Neural progenitor cell (in vitro differentiated cells): ENCODE measurements at regions not wholly inside any gene's neighbourhood (a gene's known extent, or its start where the extent isn't known, plus 50 kb on each side); places are given as distances from the start of the nearest gene placed in this dataset.

Source experiments
- DNase-seq: peaks from one replicate; pipeline ENCODE4 v3.0.0-alpha.2; 2016; ENCODE audit warnings: low spot score
- H2AFZ ChIP-seq: fragments of 200-600 bp; sonication (generic); replicated peaks from 2 replicates; pipeline ENCODE4 v1.6.1; 2016; ENCODE audit warnings: antibody characterized with exemption
- H3F3A ChIP-seq: fragments of 200-600 bp; sonication (generic); 2 replicates; pipeline ENCODE4 v1.6.1; 2016; ENCODE audit warnings: antibody characterized with exemption, low read depth
- H3K27ac ChIP-seq: fragments of 200-600 bp; sonication (generic); 2 replicates; pipeline ENCODE4 v1.5.1; 2016; ENCODE audit warnings: mild to moderate bottlenecking
- H3K27me3 ChIP-seq: fragments of 200-600 bp; sonication (generic); 2 replicates; pipeline ENCODE4 v1.6.1; 2016; ENCODE audit warnings: mild to moderate bottlenecking, moderate library complexity
- H3K36me3 ChIP-seq: fragments of 200-600 bp; sonication (generic); 2 replicates; pipeline ENCODE4 v1.5.1; 2016
- H3K4me1 ChIP-seq: fragments of 200-600 bp; sonication (generic); 2 replicates; pipeline ENCODE4 v1.6.1; 2016; ENCODE audit warnings: mixed run types
- H3K4me2 ChIP-seq: fragments of 200-600 bp; sonication (generic); 2 replicates; pipeline ENCODE4 v1.6.1; 2016
- H3K4me3 ChIP-seq: fragments of 200-600 bp; sonication (generic); 2 replicates; pipeline ENCODE4 v1.5.1; 2016
- H3K79me2 ChIP-seq: fragments of 200-600 bp; sonication (generic); 2 replicates; pipeline ENCODE4 v1.6.1; 2016; ENCODE audit warnings: low read depth
- H3K9ac ChIP-seq: fragments of 200-600 bp; sonication (generic); 2 replicates; pipeline ENCODE4 v1.6.1; 2016
- H3K9me3 ChIP-seq: fragments of 200-600 bp; sonication (generic); 2 replicates; pipeline ENCODE4 v1.5.1; 2016; ENCODE audit warnings: low read depth
- H4K20me1 ChIP-seq: fragments of 200-600 bp; sonication (generic); 2 replicates; pipeline ENCODE4 v1.6.1; 2016; ENCODE audit warnings: low read depth
- H3K27ac Mint-ChIP-seq: 3 replicates; pipeline ENCODE4 v1.8.0; 2021; ENCODE audit warnings: mixed read lengths
- H3K27me3 Mint-ChIP-seq: 2 replicates; pipeline ENCODE4 v1.8.0; 2022; ENCODE audit warnings: low read depth, mild to moderate bottlenecking, inconsistent platforms, moderate library complexity, mixed read lengths; ENCODE audit not compliant: insufficient read depth
- H3K36me3 Mint-ChIP-seq: 3 replicates; pipeline ENCODE4 v1.8.0; 2021; ENCODE audit warnings: mixed read lengths
- H3K4me1 Mint-ChIP-seq: 3 replicates; pipeline ENCODE4 v1.8.0; 2021; ENCODE audit warnings: mixed read lengths
- H3K4me3 Mint-ChIP-seq: 3 replicates; pipeline ENCODE4 v1.8.0; 2021; ENCODE audit warnings: mild to moderate bottlenecking, moderate library complexity, mixed read lengths
- H3K9me3 Mint-ChIP-seq: 3 replicates; pipeline ENCODE4 v1.8.0; 2020; ENCODE audit warnings: mixed read lengths
- CTCF ChIP-seq: fragments of 200-600 bp; sonication (generic); IDR thresholded peaks from 2 replicates; pipeline ENCODE4 v1.5.1; 2017; ENCODE audit warnings: antibody characterized with exemption, mild to moderate bottlenecking
- EZH2 ChIP-seq: fragments of 200-600 bp; sonication (generic); IDR thresholded peaks from 2 replicates; pipeline ENCODE4 v1.6.1; 2017; ENCODE audit warnings: antibody characterized with exemption, mild to moderate bottlenecking, moderate library complexity
- EZH2phosphoT487 ChIP-seq: fragments of 200-600 bp; sonication (generic); IDR thresholded peaks from 2 replicates; pipeline ENCODE4 v1.6.1; 2017; ENCODE audit warnings: antibody characterized with exemption

GRCh38 chr4:171448358-171448757, 364.8 kb upstream of the GALNTL6 start:
- no peak overlapping the region for H3K4me3 ChIP-seq
- H4K20me1 ChIP-seq = no peaks in the 10 kb centered on the region
- no peak overlapping the region for H3K27ac ChIP-seq
- Mint-ChIP-seq H3K9me3 (no peaks in the 10 kb centered on the region), H3K36me3 (no peaks in the 10 kb centered on the region), H3K4me1 (no peaks in the 10 kb centered on the region), H3K27ac (no peak overlapping the region), H3K27me3 (no peaks in the 10 kb centered on the region), H3K4me3 (no peak overlapping the region)
- H3K4me1 ChIP-seq = no peaks in the 10 kb centered on the region
- DNase-seq = no peak
- H3K9me3 ChIP-seq = no peaks in the 10 kb centered on the region
- no peaks in the 10 kb centered on the region for H3F3A ChIP-seq
- TF ChIP-seq EZH2phosphoT487 (no peak), CTCF (no peak), EZH2 (no peak)
- no peaks in the 10 kb centered on the region for H3K27me3 ChIP-seq
- no peak overlapping the region for H2AFZ ChIP-seq
- H3K79me2 ChIP-seq = no peaks in the 10 kb centered on the region
- no peaks in the 10 kb centered on the region for H3K36me3 ChIP-seq
- no peak overlapping the region for H3K4me2 ChIP-seq
- no peak overlapping the region for H3K9ac ChIP-seq

- no peak overlapping the region for H3K27ac Mint-ChIP-seq
- H2AFZ ChIP-seq = no peak overlapping the region
- DNase-seq = no peak
- H4K20me1 ChIP-seq = no peaks in the 10 kb centered on the region
- H3F3A ChIP-seq = no peaks in the 10 kb centered on the region
- TF ChIP-seq EZH2 = no peak
- TF ChIP-seq CTCF = no peak
- no peak for TF ChIP-seq EZH2phosphoT487
- no peak overlapping the region for H3K4me3 Mint-ChIP-seq
- H3K79me2 ChIP-seq = no peaks in the 10 kb centered on the region
- H3K4me1 Mint-ChIP-seq = no peaks in the 10 kb centered on the region
- no peaks in the 10 kb centered on the region for H3K36me3 ChIP-seq
- no peaks in the 10 kb centered on the region for H3K4me1 ChIP-seq
- no peaks in the 10 kb centered on the region for H3K36me3 Mint-ChIP-seq
- no peaks in the 10 kb centered on the region for H3K9me3 ChIP-seq
- no peaks in the 10 kb centered on the region for H3K27me3 Mint-ChIP-seq
- no peak overlapping the region for H3K4me3 ChIP-seq
- no peaks in the 10 kb centered on the region for H3K9me3 Mint-ChIP-seq
- H3K27ac ChIP-seq = no peak overlapping the region
- H3K27me3 ChIP-seq = no peaks in the 10 kb centered on the region
- no peak overlapping the region for H3K9ac ChIP-seq
- H3K4me2 ChIP-seq = no peak overlapping the region
Measured at GRCh38 chr4:171441300-171441941, 371.8 kb upstream of the GALNTL6 start.

GRCh38 chr4:171433674-171434073, 379.5 kb upstream of the GALNTL6 start:
- no peaks in the 10 kb centered on the region for H3K9me3 Mint-ChIP-seq
- H3K4me1 Mint-ChIP-seq = no peaks in the 10 kb centered on the region
- no peaks in the 10 kb centered on the region for H3F3A ChIP-seq
- H3K4me1 ChIP-seq = no peaks in the 10 kb centered on the region
- DNase-seq = no peak
- no peak overlapping the region for H3K4me3 ChIP-seq
- no peaks in the 10 kb centered on the region for H4K20me1 ChIP-seq
- no peak overlapping the region for H3K4me2 ChIP-seq
- no peak overlapping the region for H3K4me3 Mint-ChIP-seq
- H3K36me3 Mint-ChIP-seq = no peaks in the 10 kb centered on the region
- no peaks in the 10 kb centered on the region for H3K27me3 ChIP-seq
- no peak overlapping the region for H2AFZ ChIP-seq
- no peaks in the 10 kb centered on the region for H3K79me2 ChIP-seq
- TF ChIP-seq CTCF = no peak
- TF ChIP-seq EZH2 = no peak
- TF ChIP-seq EZH2phosphoT487 = no peak
- H3K9ac ChIP-seq = no peak overlapping the region
- H3K27ac ChIP-seq = no peak overlapping the region
- no peak overlapping the region for H3K27ac Mint-ChIP-seq
- no peaks in the 10 kb centered on the region for H3K9me3 ChIP-seq
- no peaks in the 10 kb centered on the region for H3K27me3 Mint-ChIP-seq
- H3K36me3 ChIP-seq = no peaks in the 10 kb centered on the region
